Endothelial cell of umbilical vein (primary cell): ENCODE measurements at regions not wholly inside any gene's neighbourhood (a gene's known extent, or its start where the extent isn't known, plus 50 kb on each side); places are given as distances from the start of the nearest gene placed in this dataset.

Experiments
- BruUV-seq: library from RNA; stranded (reverse); fragments of 400-500 nt; replicated peaks from 2 replicates; lab custom pipeline; 2021; lab: Mats Ljungman, UMichigan
- CTCF ChIA-PET: fragments of 300-600, 350-600 bp; sonication (Branson Sonifier 250); formaldehyde crosslinking; loops from one replicate; lab custom pipeline; 2021; ENCODE audit warnings: antibody characterized with exemption, inconsistent platforms; lab: Charles Lee
- POLR2A ChIA-PET: fragments of 300-600, 350-600 bp; sonication (Branson Sonifier 250); formaldehyde crosslinking; loops from one replicate; lab custom pipeline; 2021; ENCODE audit warnings: antibody characterized with exemption, inconsistent platforms; lab: Charles Lee
- DNase-seq: peaks from one replicate; pipeline ENCODE4 v3.0.0-alpha.2; 2011; ENCODE audit warnings: low read depth, low spot score
- FAIRE-seq: peaks from 2 replicates; lab custom pipeline; 2011; peaks lifted over from hg19 to GRCh38; lab: Jason Lieb, UNC
- H2AFZ ChIP-seq: 2 replicates; pipeline ENCODE4 v1.6.0; 2012; ENCODE audit warnings: low read depth, low read length, control low read depth, inconsistent platforms
- H3K27ac ChIP-seq: 2 replicates; pipeline ENCODE4 v1.5.1; 2011; ENCODE audit warnings: low read depth, mild to moderate bottlenecking, control low read depth, low read length, moderate library complexity; ENCODE audit not compliant: insufficient read depth
- H3K27me3 ChIP-seq, 2 experiments: 2 replicates each; pipeline versions ENCODE4 v1.6.0 to v1.6.1; 2011; ENCODE audit warnings: low read length in 2 of 2, mixed read lengths in 1 of 2; ENCODE audit not compliant: control insufficient read depth in 2 of 2, insufficient read depth in 2 of 2
- H3K36me3 ChIP-seq, 2 experiments: 2 replicates in 1 of 2; 3 replicates in 1 of 2; pipeline ENCODE4 v1.5.1; 2011; ENCODE audit warnings: low read length in 2 of 2, mild to moderate bottlenecking in 1 of 2, moderate library complexity in 1 of 2; ENCODE audit not compliant: control insufficient read depth in 2 of 2, insufficient read depth in 2 of 2; ENCODE audit errors: extremely low read depth in 1 of 2
- H3K4me1 ChIP-seq: 3 replicates; pipeline ENCODE4 v1.5.1; 2011; ENCODE audit warnings: mild to moderate bottlenecking, low read length; ENCODE audit not compliant: control insufficient read depth, insufficient read depth; ENCODE audit errors: extremely low read depth
- H3K4me2 ChIP-seq: 2 replicates; pipeline ENCODE4 v1.6.1; 2011; ENCODE audit warnings: low read length, control low read depth, mixed read lengths; ENCODE audit not compliant: insufficient read depth
- H3K4me3 ChIP-seq, 3 experiments: fragments of 200-600 bp in 1 of 3; sonication (generic), shearing (Covaris generic) in 1 of 3; replicated peaks in 1 of 3; 2 replicates each; pipeline ENCODE4 v1.5.1; 2011 to 2016; ENCODE audit warnings: control low read depth in 3 of 3, low read length in 3 of 3, mild to moderate bottlenecking in 2 of 3, inconsistent platforms in 1 of 3, low read depth in 1 of 3, moderate library complexity in 1 of 3; ENCODE audit not compliant: insufficient read depth in 1 of 3
- H3K79me2 ChIP-seq: 2 replicates; pipeline ENCODE4 v1.6.0; 2012; ENCODE audit warnings: low read length, inconsistent platforms; ENCODE audit not compliant: control insufficient read depth, insufficient read depth
- H3K9ac ChIP-seq: replicated peaks from 2 replicates; pipeline ENCODE3; 2011; ENCODE audit warnings: low read length, control low read depth; ENCODE audit not compliant: insufficient read depth; ENCODE audit errors: extremely low read depth
- H3K9me1 ChIP-seq: replicated peaks from 3 replicates; pipeline ENCODE4 v1.6.0; 2011; ENCODE audit warnings: mild to moderate bottlenecking, low read length; ENCODE audit not compliant: control insufficient read depth, insufficient read depth; ENCODE audit errors: extremely low read depth
- H3K9me3 ChIP-seq: replicated peaks from 2 replicates; pipeline ENCODE4 v1.5.1; 2012; ENCODE audit warnings: low read length, inconsistent platforms; ENCODE audit not compliant: control insufficient read depth, insufficient read depth
- H4K20me1 ChIP-seq: replicated peaks from 2 replicates; pipeline ENCODE3; 2011; ENCODE audit warnings: mild to moderate bottlenecking, low read length; ENCODE audit not compliant: control insufficient read depth, insufficient read depth; ENCODE audit errors: extremely low read depth
- EZH2 ChIP-seq: IDR thresholded peaks from 2 replicates; pipeline ENCODE4 v1.6.1; 2012; ENCODE audit warnings: borderline replicate concordance, low read depth, mild to moderate bottlenecking, moderate library complexity, low read length, inconsistent platforms; ENCODE audit not compliant: severe bottlenecking
- FOS ChIP-seq: IDR thresholded peaks from 2 replicates; pipeline ENCODE4 v1.6.1; 2011; ENCODE audit warnings: mild to moderate bottlenecking, low read length, moderate library complexity, borderline replicate concordance; ENCODE audit not compliant: insufficient read depth
- GATA2 ChIP-seq: IDR thresholded peaks from 2 replicates; pipeline ENCODE4 v1.7.0; 2011; ENCODE audit warnings: low read depth, mild to moderate bottlenecking, moderate library complexity, mixed read lengths, low read length; ENCODE audit not compliant: insufficient read length, insufficient read depth
- JUN ChIP-seq: IDR thresholded peaks from 2 replicates; pipeline ENCODE4 v1.6.1; 2011; ENCODE audit warnings: borderline replicate concordance, low read depth; ENCODE audit not compliant: insufficient read length, insufficient read depth
- MYC ChIP-seq: IDR thresholded peaks from one replicate; pipeline ENCODE4 v1.6.1; 2011; ENCODE audit warnings: mild to moderate bottlenecking, low read depth, low read length
- POLR2A ChIP-seq: IDR thresholded peaks from 2 replicates; pipeline ENCODE4 v1.6.1; 2012; ENCODE audit warnings: low read depth, mild to moderate bottlenecking, control low read depth, low read length
- POLR2AphosphoS5 ChIP-seq: IDR thresholded peaks from 2 replicates; pipeline ENCODE4 v1.6.1; 2012; ENCODE audit warnings: low read depth, mild to moderate bottlenecking, control low read depth, low read length, moderate library complexity; ENCODE audit not compliant: insufficient read depth
- dilution Hi-C: fragments of 300-500 bp; cut with MboI; formaldehyde crosslinking; loops from one replicate; pipeline ENCODE4 v1.15.0; 2019; ENCODE audit warnings: low sequenced_read_pairs; ENCODE audit not compliant: extremely low pct_ligation_motif_present
- intact Hi-C: fragments of 100-400 bp; cut with micrococcal nuclease; formaldehyde crosslinking; loops from one replicate; pipeline ENCODE4 v1.10.0; 2022
- TF ChIP-seq, protein P1 (sequence below), 2 donors: IDR thresholded peaks; 1 replicate in 1 of 2; 2 replicates in 1 of 2; pipeline ENCODE4 v1.5.1; 2011; ENCODE audit warnings: low read length in 2 of 2, mild to moderate bottlenecking in 2 of 2, moderate library complexity in 2 of 2, control low read depth in 1 of 2, inconsistent platforms in 1 of 2, low read depth in 1 of 2; ENCODE audit not compliant: insufficient read depth in 1 of 2; ENCODE audit errors: extremely low read depth in 1 of 2
- TF ChIP-seq, protein P2 (sequence below): IDR thresholded peaks from 2 replicates; pipeline ENCODE4 v1.6.1; 2011; ENCODE audit not compliant: insufficient read depth, insufficient read length

DNA sequence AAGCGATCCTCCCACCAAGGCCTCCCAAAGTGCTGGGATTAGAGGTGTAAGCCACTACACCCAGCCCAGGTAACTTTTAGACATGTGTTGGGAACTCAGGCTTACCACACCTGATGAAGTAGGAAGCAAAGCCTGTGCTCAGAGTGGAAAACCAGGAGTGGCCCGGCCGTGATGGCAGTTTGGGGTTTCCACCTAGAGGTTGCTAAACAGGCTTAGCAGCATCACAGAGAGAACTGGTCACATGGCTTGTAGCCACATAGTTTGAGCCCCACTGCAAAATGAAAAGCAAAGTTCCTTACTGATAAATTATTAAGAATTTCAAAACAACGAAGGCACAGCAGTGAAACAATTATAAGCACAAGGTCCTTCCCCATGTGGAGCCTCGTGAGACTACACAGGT is 142.6 kb upstream of the CXADR start:
- FAIRE-seq (no peak), DNase-seq (no peak)
- no TSS peak for BruUV-seq
- Histone ChIP-seq H3K9me3 (no peaks in the 10 kb centered on the region), H3K36me3 (no peaks in the 10 kb centered on the region), H3K4me3 (no peak overlapping the region), H3K79me2 (no peaks in the 10 kb centered on the region), H3K9ac (no peak overlapping the region), H3K4me2 (no peak overlapping the region), H3K27me3 (no peaks in the 10 kb centered on the region), H2AFZ (no peak overlapping the region), H4K20me1 (no peaks in the 10 kb centered on the region), H3K9me1 (no peaks in the 10 kb centered on the region), H3K27ac (no peak overlapping the region), H3K4me1 (peaks cover 17% of the 10 kb centered on the region)
- no peak for TF ChIP-seq POLR2A
- no peak for TF ChIP-seq MYC
- no peak for TF ChIP-seq FOS
- no peak for TF ChIP-seq EZH2
- no peak for TF ChIP-seq JUN
- no peak for TF ChIP-seq POLR2AphosphoS5
- no peak for TF ChIP-seq GATA2
- TF ChIP-seq, protein P1, sequence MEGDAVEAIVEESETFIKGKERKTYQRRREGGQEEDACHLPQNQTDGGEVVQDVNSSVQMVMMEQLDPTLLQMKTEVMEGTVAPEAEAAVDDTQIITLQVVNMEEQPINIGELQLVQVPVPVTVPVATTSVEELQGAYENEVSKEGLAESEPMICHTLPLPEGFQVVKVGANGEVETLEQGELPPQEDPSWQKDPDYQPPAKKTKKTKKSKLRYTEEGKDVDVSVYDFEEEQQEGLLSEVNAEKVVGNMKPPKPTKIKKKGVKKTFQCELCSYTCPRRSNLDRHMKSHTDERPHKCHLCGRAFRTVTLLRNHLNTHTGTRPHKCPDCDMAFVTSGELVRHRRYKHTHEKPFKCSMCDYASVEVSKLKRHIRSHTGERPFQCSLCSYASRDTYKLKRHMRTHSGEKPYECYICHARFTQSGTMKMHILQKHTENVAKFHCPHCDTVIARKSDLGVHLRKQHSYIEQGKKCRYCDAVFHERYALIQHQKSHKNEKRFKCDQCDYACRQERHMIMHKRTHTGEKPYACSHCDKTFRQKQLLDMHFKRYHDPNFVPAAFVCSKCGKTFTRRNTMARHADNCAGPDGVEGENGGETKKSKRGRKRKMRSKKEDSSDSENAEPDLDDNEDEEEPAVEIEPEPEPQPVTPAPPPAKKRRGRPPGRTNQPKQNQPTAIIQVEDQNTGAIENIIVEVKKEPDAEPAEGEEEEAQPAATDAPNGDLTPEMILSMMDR (IDR thresholded peaks at IDR 0.05; ENCODE audit: extremely low read depth in 1 of 2, insufficient read depth in 1 of 2, low read depth in 1 of 2, low read length in 2 of 2), result no peak
- TF ChIP-seq, protein P2, sequence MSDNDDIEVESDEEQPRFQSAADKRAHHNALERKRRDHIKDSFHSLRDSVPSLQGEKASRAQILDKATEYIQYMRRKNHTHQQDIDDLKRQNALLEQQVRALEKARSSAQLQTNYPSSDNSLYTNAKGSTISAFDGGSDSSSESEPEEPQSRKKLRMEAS, result no peak
- intact Hi-C loops (no loop called here), dilution Hi-C loops (no loop called here)
- CTCF ChIA-PET, result no interaction called here
- POLR2A ChIA-PET, result no interaction called here
